Lung microvascular endothelial cell (primary cell): ENCODE measurements at regions not wholly inside any gene's neighbourhood (a gene's known extent, or its start where the extent isn't known, plus 50 kb on each side); places are given as distances from the start of the nearest gene placed in this dataset.
"Not testable (repeated sequence)": the region's sequence is repeated elsewhere in the genome, so short reads cannot be mapped to it uniquely, and the experiment has no call there.

ENCODE experiments used
- DNase-seq, 2 donors: peaks; one replicate each; pipeline versions ENCODE4 v3.0.0 to v3.0.0-alpha.2; 2010; ENCODE audit warnings: low read depth in 2 of 2

- DNase-seq: no peak
Observed at GRCh38 chr3:174336784-174337183, 522.4 kb upstream of the NAALADL2 start.

DNA sequence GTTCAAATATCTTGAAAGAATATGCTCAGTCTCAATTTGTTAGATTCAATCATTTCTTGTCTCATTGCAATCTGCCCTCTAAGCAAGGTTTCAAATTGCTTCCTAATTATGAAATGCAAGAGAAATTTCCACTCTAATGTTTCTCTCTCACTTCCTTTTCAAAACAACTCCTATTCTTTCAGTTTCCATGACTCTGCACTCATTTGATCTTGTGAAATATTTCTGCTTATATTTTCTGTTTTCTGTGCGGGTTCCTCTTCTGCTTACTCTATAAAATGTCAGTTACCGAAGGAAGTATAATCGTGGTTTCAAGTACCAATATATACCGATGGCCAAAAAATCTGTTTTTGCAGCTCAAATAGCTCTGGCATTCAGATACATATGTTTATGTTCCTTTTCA is 521.9 kb upstream of the NAALADL2 start:
- DNase-seq: no peak

GRCh38 chr3:174340624-174341587 is 518.2 kb upstream of the NAALADL2 start:
- DNase-seq: no peak

DNA sequence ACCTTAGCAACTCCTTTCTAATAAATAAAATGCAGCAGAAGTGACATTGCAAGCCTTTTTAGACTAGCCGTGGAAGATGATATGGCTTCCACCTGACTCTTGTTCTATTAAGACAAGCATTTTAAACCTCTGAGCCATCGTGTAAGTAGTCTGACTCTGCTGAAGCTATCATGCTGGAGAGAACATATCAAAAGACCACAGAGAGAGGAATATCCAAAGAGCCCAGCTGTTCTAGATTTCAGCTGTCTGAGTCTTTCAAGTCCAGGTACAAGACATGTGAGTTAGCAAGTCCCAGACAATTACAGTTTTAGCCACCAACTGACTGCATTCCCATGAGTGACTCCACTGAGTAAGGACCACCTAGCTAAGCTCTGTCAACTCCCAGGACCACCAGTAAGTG is 517.0 kb upstream of the NAALADL2 start:
- no peak for DNase-seq

- DNase-seq: no peak
Observed at GRCh38 chr3:174342941-174343501, 516.1 kb upstream of the NAALADL2 start.

- DNase-seq: no peak
Observed at GRCh38 chr3:174346141-174346540, 513.0 kb upstream of the NAALADL2 start.

GRCh38 chr3:174346571-174346970 is 512.6 kb upstream of the NAALADL2 start:
- no peak for DNase-seq

DNA sequence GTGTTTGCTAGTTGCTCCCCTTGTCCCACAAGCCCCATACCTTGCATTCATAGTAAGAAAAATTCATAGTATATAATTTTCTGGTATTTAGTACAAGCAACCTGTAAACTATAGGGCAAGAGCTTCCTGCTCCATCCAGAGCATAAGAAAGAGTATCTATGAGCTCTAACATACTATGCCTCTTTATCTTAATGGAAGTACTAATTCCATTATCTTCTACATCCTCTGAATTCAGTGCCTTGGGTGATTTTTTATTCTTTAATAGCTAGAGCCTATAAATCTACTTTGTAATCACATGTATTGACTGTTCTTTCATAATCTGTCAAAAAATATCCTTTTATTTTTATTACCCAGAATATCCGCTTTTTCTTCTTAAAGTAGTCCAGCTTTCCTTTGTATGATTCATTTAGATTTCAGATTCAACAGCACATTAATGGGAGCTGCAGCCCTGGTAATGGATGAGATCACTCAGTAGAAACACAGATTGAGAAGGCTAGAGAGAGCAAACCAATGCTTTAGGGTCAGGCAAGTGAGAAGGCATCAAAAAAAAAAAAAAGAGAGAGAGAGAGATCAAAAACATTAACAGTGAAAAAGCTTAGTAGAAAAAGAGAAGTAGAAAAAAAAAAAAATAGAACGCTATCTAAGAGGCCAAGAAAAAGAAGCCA is 511.5 kb upstream of the NAALADL2 start:
- DNase-seq: no peak

GRCh38 chr3:174352227-174352626 is 506.9 kb upstream of the NAALADL2 start:
- no peak for DNase-seq

- peak in 1 of 2 donors; percentile 7 for DNase-seq
Observed at GRCh38 chr3:174355505-174355904, 503.6 kb upstream of the NAALADL2 start.

GRCh38 chr3:174356596-174356995 is 502.5 kb upstream of the NAALADL2 start:
- no peak for DNase-seq

DNA sequence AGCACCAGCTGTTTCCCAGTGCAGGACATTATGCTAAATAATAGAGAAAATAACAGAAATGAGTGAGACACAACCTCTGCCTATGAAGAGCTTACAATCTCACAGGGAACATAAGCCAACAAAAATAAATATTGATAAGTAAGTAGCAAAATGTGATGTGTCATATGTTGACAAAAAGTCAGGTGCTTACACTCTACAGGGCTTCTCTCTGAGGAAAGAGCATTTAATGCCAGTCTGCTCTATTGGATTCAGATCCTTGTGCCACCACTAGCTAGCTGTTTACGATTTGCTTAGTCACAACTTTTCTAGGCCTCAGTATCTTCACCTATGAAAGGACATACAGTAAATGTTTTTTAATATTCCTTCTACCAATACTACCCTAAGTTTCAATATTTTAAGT is 500.9 kb upstream of the NAALADL2 start:
- DNase-seq: no peak

- no peak for DNase-seq
Observed at GRCh38 chr3:174362556-174362955, 496.6 kb upstream of the NAALADL2 start.

DNA sequence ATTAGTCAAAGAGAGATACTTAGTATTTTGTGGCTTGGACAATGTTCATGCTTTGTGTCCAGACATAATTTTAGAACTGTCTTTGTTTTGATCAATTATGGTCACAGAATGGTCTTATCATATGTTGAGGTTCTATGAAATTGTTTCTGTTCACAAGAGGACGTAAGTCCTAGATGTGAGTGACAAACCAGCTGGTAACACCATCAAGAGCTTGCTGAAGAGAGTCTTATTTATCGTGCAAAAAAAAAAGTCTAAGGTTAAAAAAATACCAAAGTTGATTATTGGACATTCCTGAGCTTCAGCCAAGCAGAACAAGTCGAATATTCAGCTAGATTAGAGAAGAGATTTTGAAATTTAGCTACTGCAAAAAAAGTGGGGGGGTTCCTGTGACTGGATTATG is 495.9 kb upstream of the NAALADL2 start:
- no peak for DNase-seq

GRCh38 chr3:174365796-174366195 is 493.3 kb upstream of the NAALADL2 start:
- no peak for DNase-seq

DNA sequence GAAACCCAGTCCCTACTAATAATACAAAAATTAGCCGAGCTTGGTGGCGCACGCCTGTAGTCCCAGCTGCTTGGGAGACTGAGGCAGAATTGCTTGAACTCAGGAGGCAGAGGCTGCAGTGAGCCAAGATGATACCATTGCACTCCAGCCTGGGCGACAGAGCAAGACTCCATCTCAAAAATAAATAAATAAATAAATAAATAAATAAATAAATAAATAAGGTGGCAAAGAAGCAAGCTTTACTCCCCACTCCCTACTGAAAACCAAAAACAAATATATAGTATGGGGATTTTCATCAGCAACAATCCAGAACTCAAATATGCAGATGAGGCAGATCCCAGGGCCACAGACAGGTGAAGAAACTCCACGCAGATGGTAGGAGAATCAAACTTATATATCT is 492.2 kb upstream of the NAALADL2 start:
- DNase-seq: not testable (repeated sequence)

DNA sequence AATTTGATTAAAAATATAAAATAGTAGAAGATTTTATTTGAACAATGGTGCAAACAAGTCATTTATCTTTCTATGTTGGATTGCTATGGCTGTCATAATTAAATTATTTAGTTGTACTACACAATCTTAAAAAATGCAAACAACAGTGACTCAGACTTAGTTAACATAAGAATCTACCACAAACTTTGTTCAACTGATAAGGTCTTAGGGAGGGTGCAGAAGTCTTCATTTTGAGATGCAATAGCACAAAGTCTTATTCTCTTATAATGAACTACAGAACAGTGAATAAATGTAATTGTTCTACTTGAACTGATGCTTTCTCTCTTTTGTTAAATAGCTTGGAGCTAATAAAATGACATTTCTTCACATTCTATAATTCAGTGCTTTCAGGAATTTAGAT is 482.8 kb upstream of the NAALADL2 start:
- DNase-seq: no peak

DNA sequence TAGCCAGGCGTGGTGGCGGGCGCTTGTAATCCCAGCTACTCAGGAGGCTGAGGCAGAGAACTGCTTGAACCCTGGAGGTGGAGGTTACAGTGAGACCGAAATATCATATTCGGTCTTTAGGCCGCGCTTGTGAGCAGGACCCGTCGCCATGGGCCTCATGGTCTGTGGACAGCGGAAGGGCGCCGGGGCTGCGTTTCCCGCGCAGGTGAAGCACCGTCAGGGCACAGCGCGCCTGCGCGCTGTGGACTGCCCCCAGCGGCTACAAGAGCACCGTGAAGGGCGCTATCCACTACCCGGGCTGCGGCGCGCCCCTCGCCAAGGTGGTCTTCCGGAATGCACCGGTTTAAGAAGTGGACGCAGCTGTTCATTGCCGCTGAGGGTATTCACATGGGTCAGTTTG is 482.0 kb upstream of the NAALADL2 start:
- no peak for DNase-seq

- DNase-seq: no peak
Observed at GRCh38 chr3:174377684-174378083, 481.4 kb upstream of the NAALADL2 start.

DNA sequence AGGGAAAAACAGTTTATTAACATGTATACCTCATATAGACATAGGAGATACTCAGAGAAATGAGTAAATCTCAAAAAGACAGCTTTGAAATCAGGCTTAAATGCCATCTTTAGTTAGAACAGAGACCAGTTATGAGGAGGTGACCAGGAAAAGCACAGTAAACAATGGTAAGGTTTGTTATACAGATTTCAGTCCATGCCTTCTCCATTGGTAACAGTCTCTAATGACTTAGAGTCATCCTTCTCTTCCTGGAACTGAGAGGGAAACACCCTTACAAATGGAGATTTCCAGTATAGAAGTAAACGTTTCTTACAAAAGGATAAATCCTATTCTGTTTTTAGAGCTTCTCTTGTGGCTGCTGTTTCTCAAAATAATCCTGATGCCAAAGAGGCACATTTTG is 476.3 kb upstream of the NAALADL2 start:
- no peak for DNase-seq

DNA sequence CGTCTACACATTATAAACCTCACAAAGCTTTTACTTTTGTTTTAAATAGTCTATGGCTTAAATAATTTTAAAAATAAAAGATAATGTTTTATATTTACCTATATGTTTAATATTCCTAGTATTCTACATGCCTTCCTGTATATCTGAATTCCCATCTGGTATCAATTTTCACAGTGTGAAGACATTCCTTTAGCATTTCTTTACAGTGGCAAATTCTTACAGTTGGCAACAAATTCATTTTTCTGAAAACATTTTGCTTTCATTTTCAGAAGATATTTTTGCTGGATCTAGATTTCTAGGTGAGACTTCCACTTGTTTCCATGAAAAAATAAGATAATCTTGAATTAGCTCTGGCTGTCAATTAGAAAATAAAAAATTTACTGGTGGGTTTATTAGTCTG is 471.4 kb upstream of the NAALADL2 start:
- DNase-seq: no peak

- peak; percentile 12 to 46 for DNase-seq
Observed at GRCh38 chr3:174397848-174398247, 461.3 kb upstream of the NAALADL2 start.

- no peak for DNase-seq
Observed at GRCh38 chr3:174398761-174399160, 460.4 kb upstream of the NAALADL2 start.
